K562 (cell line): ENCODE measurements at regions not wholly inside any gene's neighbourhood (a gene's known extent, or its start where the extent isn't known, plus 50 kb on each side); places are given as distances from the start of the nearest gene placed in this dataset.

Experiments used
- ATAC-seq: fragments of 200-7000 bp; cut with Tn5 transposase; 3 replicates; pipeline ENCODE4 v1.9.1; 2020; ENCODE audit warnings: moderate library complexity
- BruUV-seq: library from RNA; stranded (reverse); fragments of 400-500 nt; replicated peaks from 2 replicates; lab custom pipeline; 2021; lab: Mats Ljungman, UMichigan
- CTCF ChIA-PET: fragments of 300-600 bp; formaldehyde crosslinking; extraction: SDS; loops from one replicate; lab custom pipeline; 2021; ENCODE audit warnings: low intra/inter-chr PET ratio; lab: Yijun Ruan, JAX
- POLR2A ChIA-PET: fragments of 300-600, 350-650 bp; sonication (Branson Sonifier 250); formaldehyde crosslinking; extraction: SDS; loops from one replicate; lab custom pipeline; 2021; ENCODE audit warnings: antibody characterized with exemption, inconsistent platforms; lab: Yijun Ruan, JAX
- DNase-seq, 4 experiments: peaks; one replicate each; pipeline versions ENCODE4 v3.0.0 to v3.0.0-alpha.2; 2011 to 2018; ENCODE audit warnings: low spot score in 3 of 4, mixed read lengths in 3 of 4; ENCODE audit errors: extremely low read depth in 1 of 4
- FAIRE-seq: peaks from 2 replicates; lab custom pipeline; 2011; peaks lifted over from hg19 to GRCh38; lab: Jason Lieb, UNC
- H2AFZ ChIP-seq: 2 replicates; pipeline ENCODE4 v1.6.0; 2011; ENCODE audit warnings: low read depth, low read length, control low read depth, inconsistent platforms
- H3K27ac ChIP-seq: fragments of 200-600 bp; 3 replicates; pipeline ENCODE4 v1.8.0; 2011; ENCODE audit warnings: low read depth, mild to moderate bottlenecking, control low read depth, inconsistent platforms, low read length, moderate library complexity, mixed read lengths; ENCODE audit errors: extremely low read depth
- H3K27me3 ChIP-seq, 2 experiments: fragments of 300-600 bp in 1 of 2; 2 replicates in 1 of 2; 3 replicates in 1 of 2; pipeline versions ENCODE4 v1.6.0 to v1.8.0; 2011; ENCODE audit warnings: inconsistent platforms in 2 of 2, low read length in 2 of 2, mild to moderate bottlenecking in 1 of 2, mixed read lengths in 1 of 2, moderate library complexity in 1 of 2; ENCODE audit not compliant: control insufficient read depth in 2 of 2, insufficient read depth in 2 of 2
- H3K36me3 ChIP-seq: fragments of 300-600 bp; 3 replicates; pipeline ENCODE4 v1.8.0; 2011; ENCODE audit warnings: mild to moderate bottlenecking, low read length, inconsistent platforms; ENCODE audit not compliant: control insufficient read depth, insufficient read depth
- H3K4me1 ChIP-seq, 2 experiments: fragments of 200-600 bp in 1 of 2; replicated peaks in 1 of 2; 2 replicates in 1 of 2; 3 replicates in 1 of 2; pipeline versions ENCODE4 v1.5.1 to v1.8.0; 2011; ENCODE audit warnings: inconsistent platforms in 2 of 2, low read length in 2 of 2, mild to moderate bottlenecking in 1 of 2, mixed read lengths in 1 of 2, moderate library complexity in 1 of 2; ENCODE audit not compliant: control insufficient read depth in 2 of 2, insufficient read depth in 2 of 2
- H3K4me2 ChIP-seq: 2 replicates; pipeline ENCODE4 v1.6.1; 2011; ENCODE audit warnings: low read length, control low read depth, inconsistent platforms, mixed read lengths; ENCODE audit not compliant: insufficient read depth
- H3K4me3 ChIP-seq: fragments of 200-600 bp; sonication (generic), shearing (Covaris generic); 2 replicates; pipeline ENCODE4 v1.5.1; 2016; ENCODE audit warnings: control low read depth, inconsistent platforms
- H3K79me2 ChIP-seq: fragments of 200-600 bp; 3 replicates; pipeline ENCODE4 v1.8.0; 2011; ENCODE audit warnings: low read length, inconsistent platforms; ENCODE audit not compliant: control insufficient read depth, insufficient read depth
- H3K9ac ChIP-seq, 2 experiments: 2 replicates each; pipeline versions ENCODE4 v1.6.0 to v1.6.1; 2011; ENCODE audit warnings: low read depth in 2 of 2, low read length in 2 of 2, control low read depth in 1 of 2, inconsistent platforms in 1 of 2, mild to moderate bottlenecking in 1 of 2, mixed read lengths in 1 of 2; ENCODE audit not compliant: insufficient read depth in 1 of 2
- H3K9me1 ChIP-seq: one replicate; pipeline ENCODE4 v1.6.0; 2011; ENCODE audit warnings: inconsistent platforms, mild to moderate bottlenecking, low read length, moderate library complexity; ENCODE audit not compliant: control insufficient read depth, insufficient read depth
- H3K9me3 ChIP-seq: replicated peaks from 2 replicates; pipeline ENCODE4 v1.5.1; 2011; ENCODE audit warnings: low read depth, low read length, inconsistent platforms; ENCODE audit not compliant: control insufficient read depth, insufficient read depth
- H4K20me1 ChIP-seq: replicated peaks from 2 replicates; pipeline ENCODE4 v1.6.1; 2011; ENCODE audit warnings: low read length, inconsistent platforms, mixed read lengths; ENCODE audit not compliant: control insufficient read depth, insufficient read depth
- RAD21 ChIP-seq, 2 experiments: fragments of 250-450 bp in 1 of 2; fragments of 450-650 bp in 1 of 2; sonication (Bioruptor Pico) in 1 of 2; formaldehyde crosslinking in 1 of 2; IDR thresholded peaks in 1 of 2; conservative IDR thresholded peaks in 1 of 2; 2 replicates each; pipeline versions ENCODE4 v1.4.0 to v1.8.0; 2020 to 2022; ENCODE audit warnings: mild to moderate bottlenecking in 2 of 2, moderate library complexity in 1 of 2
- SMAD1 ChIP-seq: fragments of 150-350 bp; IDR thresholded peaks from 2 replicates; pipeline ENCODE4 v1.6.1; 2014; ENCODE audit warnings: low read length, low read depth; ENCODE audit not compliant: partially characterized antibody
- SPI1 ChIP-seq: IDR thresholded peaks from 2 replicates; pipeline ENCODE4 v1.6.1; 2011; ENCODE audit warnings: low read depth, low read length, control low read depth, borderline replicate concordance
- SRF ChIP-seq, 2 experiments: fragments of 250-450, 450-650 bp in 1 of 2; sonication (Bioruptor Pico) in 1 of 2; sonication (generic) in 1 of 2; formaldehyde crosslinking; IDR thresholded peaks; 2 replicates each; pipeline versions ENCODE4 v1.5.0 to v1.5.1; 2020 to 2022; ENCODE audit warnings: mild to moderate bottlenecking in 1 of 2, missing genetic modification reagents in 1 of 2
- THRAP3 ChIP-seq: fragments of 450-650 bp; IDR thresholded peaks from 2 replicates; pipeline ENCODE4 v1.6.1; 2016; ENCODE audit warnings: mild to moderate bottlenecking, inconsistent platforms, borderline replicate concordance
- ZNF263 ChIP-seq: sonication (generic); formaldehyde crosslinking; IDR thresholded peaks from 2 replicates; pipeline ENCODE4 v1.8.0; 2022; ENCODE audit warnings: mild to moderate bottlenecking, missing genetic modification reagents, borderline replicate concordance
- ZNF778 ChIP-seq: fragments of 450-650 bp; formaldehyde crosslinking; IDR thresholded peaks from 2 replicates; pipeline ENCODE4 v1.4.0; 2020; ENCODE audit warnings: mild to moderate bottlenecking, moderate library complexity
- WGBS: fragments of 100-300 bp; shearing (Covaris generic); methylation state at CpG from one replicate; pipeline ENCODE4 v1.1.6; 2016; ENCODE audit warnings: low coverage, mixed read lengths; ENCODE audit not compliant: insufficient coverage; ENCODE audit errors: missing lambda C conversion rate; 5-methylcytosine and 5-hydroxymethylcytosine counted together
- in situ Hi-C: fragments of 300-500 bp; cut with MboI; formaldehyde crosslinking; loops from 4 replicates; pipeline ENCODE4 v1.15.0; 2018; ENCODE audit warnings: inconsistent platforms, mixed read lengths
- intact Hi-C: fragments of 100-400 bp; cut with micrococcal nuclease; formaldehyde crosslinking; loops from 2 replicates; pipeline ENCODE4 v1.14.2; 2022
- TF ChIP-seq, protein P1 (sequence below): fragments of 250-450 bp; sonication (Bioruptor Pico); IDR thresholded peaks from 2 replicates; pipeline ENCODE4 v1.5.0; 2021
- TF ChIP-seq, protein P2 (sequence below), 3 experiments: IDR thresholded peaks in 2 of 3; conservative IDR thresholded peaks in 1 of 3; 2 replicates each; pipeline ENCODE4 v1.5.1; 2011 to 2012; ENCODE audit warnings: low read length in 3 of 3, mild to moderate bottlenecking in 3 of 3, control low read depth in 2 of 3, improper control_type of control experiment in 1 of 3, inconsistent platforms in 1 of 3, low read depth in 1 of 3, mixed read lengths in 1 of 3, moderate library complexity in 1 of 3; ENCODE audit not compliant: insufficient read depth in 2 of 3
- TF ChIP-seq, protein P3 (sequence below): sonication (generic); formaldehyde crosslinking; IDR thresholded peaks from 2 replicates; pipeline ENCODE4 v1.8.1; 2022; ENCODE audit warnings: missing genetic modification reagents

DNA sequence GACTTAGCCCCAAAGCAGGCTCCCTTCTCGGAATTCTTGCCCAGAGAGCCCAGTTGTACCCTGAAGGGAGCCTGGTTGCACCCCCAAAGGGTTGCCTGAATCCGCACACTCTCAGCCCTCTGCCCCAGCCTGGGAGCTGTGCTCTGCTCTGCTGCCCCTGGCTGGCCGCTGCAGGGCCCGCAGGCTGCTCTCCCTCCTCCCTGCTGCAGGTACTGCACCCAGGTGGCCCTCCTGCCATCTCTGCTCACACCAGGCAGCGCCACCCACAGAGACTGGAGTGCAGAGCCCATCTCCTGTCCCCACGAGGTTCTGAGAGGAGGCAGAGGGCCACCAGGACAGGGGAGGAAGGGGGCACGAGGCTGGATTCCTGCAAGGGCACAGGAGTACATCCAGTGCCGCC lies 134.2 kb upstream of the NSMCE3 start:
- no peaks in the 10 kb centered on the region for H3K9me3 ChIP-seq
- no peak overlapping the region for H3K27ac ChIP-seq
- FAIRE-seq (no peak), ATAC-seq (peak; percentile 79), DNase-seq (no peak)
- TF ChIP-seq ZNF778 (no peak), SMAD1 (no peak), THRAP3 (no peak), SRF (CRISPR knock-in tag; IDR thresholded peaks at IDR 0.05) (no peak), RAD21 (CRISPR knock-in tag; conservative IDR thresholded peaks at IDR 0.05 in 1 of 2, IDR thresholded peaks at IDR 0.05 in 1 of 2) (0 out of 4 replicates have a peak, but pooled peaks of 1 of the 2 experiments have one; percentile 31), ZNF263 (peak; percentile 96), SPI1 (no peak)
- TF ChIP-seq, protein P1, sequence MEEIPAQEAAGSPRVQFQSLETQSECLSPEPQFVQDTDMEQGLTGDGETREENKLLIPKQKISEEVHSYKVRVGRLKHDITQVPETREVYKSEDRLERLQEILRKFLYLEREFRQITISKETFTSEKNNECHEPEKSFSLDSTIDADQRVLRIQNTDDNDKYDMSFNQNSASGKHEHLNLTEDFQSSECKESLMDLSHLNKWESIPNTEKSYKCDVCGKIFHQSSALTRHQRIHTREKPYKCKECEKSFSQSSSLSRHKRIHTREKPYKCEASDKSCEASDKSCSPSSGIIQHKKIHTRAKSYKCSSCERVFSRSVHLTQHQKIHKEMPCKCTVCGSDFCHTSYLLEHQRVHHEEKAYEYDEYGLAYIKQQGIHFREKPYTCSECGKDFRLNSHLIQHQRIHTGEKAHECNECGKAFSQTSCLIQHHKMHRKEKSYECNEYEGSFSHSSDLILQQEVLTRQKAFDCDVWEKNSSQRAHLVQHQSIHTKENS, result no peak
- TF ChIP-seq, protein P2, sequence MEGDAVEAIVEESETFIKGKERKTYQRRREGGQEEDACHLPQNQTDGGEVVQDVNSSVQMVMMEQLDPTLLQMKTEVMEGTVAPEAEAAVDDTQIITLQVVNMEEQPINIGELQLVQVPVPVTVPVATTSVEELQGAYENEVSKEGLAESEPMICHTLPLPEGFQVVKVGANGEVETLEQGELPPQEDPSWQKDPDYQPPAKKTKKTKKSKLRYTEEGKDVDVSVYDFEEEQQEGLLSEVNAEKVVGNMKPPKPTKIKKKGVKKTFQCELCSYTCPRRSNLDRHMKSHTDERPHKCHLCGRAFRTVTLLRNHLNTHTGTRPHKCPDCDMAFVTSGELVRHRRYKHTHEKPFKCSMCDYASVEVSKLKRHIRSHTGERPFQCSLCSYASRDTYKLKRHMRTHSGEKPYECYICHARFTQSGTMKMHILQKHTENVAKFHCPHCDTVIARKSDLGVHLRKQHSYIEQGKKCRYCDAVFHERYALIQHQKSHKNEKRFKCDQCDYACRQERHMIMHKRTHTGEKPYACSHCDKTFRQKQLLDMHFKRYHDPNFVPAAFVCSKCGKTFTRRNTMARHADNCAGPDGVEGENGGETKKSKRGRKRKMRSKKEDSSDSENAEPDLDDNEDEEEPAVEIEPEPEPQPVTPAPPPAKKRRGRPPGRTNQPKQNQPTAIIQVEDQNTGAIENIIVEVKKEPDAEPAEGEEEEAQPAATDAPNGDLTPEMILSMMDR (IDR thresholded peaks at IDR 0.05 in 2 of 3, conservative IDR thresholded peaks at IDR 0.05 in 1 of 3; ENCODE audit: insufficient read depth in 2 of 3, low read depth in 1 of 3, low read length in 3 of 3), result peak in 1 of 3 experiments; percentile 47; a peak in 3 of 6 replicates
- TF ChIP-seq, protein P3, sequence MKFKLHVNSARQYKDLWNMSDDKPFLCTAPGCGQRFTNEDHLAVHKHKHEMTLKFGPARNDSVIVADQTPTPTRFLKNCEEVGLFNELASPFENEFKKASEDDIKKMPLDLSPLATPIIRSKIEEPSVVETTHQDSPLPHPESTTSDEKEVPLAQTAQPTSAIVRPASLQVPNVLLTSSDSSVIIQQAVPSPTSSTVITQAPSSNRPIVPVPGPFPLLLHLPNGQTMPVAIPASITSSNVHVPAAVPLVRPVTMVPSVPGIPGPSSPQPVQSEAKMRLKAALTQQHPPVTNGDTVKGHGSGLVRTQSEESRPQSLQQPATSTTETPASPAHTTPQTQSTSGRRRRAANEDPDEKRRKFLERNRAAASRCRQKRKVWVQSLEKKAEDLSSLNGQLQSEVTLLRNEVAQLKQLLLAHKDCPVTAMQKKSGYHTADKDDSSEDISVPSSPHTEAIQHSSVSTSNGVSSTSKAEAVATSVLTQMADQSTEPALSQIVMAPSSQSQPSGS, result no peak
- no peak overlapping the region for H3K9ac ChIP-seq
- no peak overlapping the region for H2AFZ ChIP-seq
- no peak overlapping the region for H3K4me3 ChIP-seq
- H3K36me3 ChIP-seq, result no peaks in the 10 kb centered on the region
- in situ Hi-C loops (no loop called here), intact Hi-C loops (no loop called here)
- H3K27me3 ChIP-seq, result peaks cover 0 to 4% of the 10 kb centered on the region in 2 experiments; a peak in 1 of 5 replicates
- 3% methylated on average over 6 of the region's 8 CpGs for WGBS
- ChIA-PET CTCF (no interaction called here), POLR2A (no interaction called here)
- no peaks in the 10 kb centered on the region for H3K9me1 ChIP-seq
- BruUV-seq, result no TSS peak
- H3K4me2 ChIP-seq, result no peak overlapping the region
- no peaks in the 10 kb centered on the region for H3K79me2 ChIP-seq
- no peaks in the 10 kb centered on the region for H3K4me1 ChIP-seq
- H4K20me1 ChIP-seq, result no peaks in the 10 kb centered on the region
